ENCODE measurements at regions not wholly inside any gene's neighbourhood (a gene's known extent, or its start where the extent isn't known, plus 50 kb on each side); places are given as distances from the start of the nearest gene placed in this dataset.

DNA sequence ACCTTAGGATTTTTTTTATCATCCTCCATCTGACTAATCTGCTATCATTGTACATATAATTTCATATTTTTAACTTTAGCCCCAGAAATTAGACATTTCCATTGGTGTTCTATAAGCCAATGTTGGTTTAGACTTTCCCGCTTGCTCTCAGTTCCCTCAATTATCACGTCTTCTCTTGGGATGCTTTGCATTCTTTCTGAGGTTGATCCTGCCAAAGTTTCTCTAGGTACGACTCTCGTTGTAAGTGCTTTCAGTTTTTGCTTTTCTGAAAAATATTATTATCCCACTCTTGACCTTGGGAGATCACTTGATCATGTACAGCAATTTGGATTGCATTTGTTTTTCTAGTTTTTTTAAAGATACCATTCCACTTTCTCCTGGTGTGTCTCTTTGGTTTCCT, 270.2 kb downstream of the IRS2 start:
- in situ Hi-C loops (cut with MboI; ENCODE audit: low sequenced_read_pairs): no loop called here
- Histone ChIP-seq H3K23ac (ENCODE audit: low read depth, low read length) (no peak overlapping the region), H2BK120ac (ENCODE audit: low read depth, low read length) (no peak overlapping the region), H2BK20ac (ENCODE audit: low read depth, low read length) (no peak overlapping the region), H3K9ac (ENCODE audit: low read depth, low read length) (no peak overlapping the region), H3K56ac (ENCODE audit: extremely low read depth, insufficient read depth, low read length) (no peak overlapping the region), H2AFZ (replicated peaks; ENCODE audit: low read length, poor library complexity) (no peak overlapping the region), H4K20me1 (ENCODE audit: insufficient read depth, low read length) (no peaks in the 10 kb centered on the region), H3K9me3 (ENCODE audit: control insufficient read depth, insufficient read depth, low read length) (no peaks in the 10 kb centered on the region), H3K36me3 (ENCODE audit: control insufficient read depth, insufficient read depth, low read length) (no peaks in the 10 kb centered on the region), H3K27ac (ENCODE audit: insufficient read depth, low read length) (no peak overlapping the region), H2AK9ac (replicated peaks; ENCODE audit: low read depth, low read length, poor library complexity) (no peak overlapping the region), H3K4me3 (ENCODE audit: insufficient read depth, low read depth, low read length) (no peak overlapping the region), H3K4me1 (ENCODE audit: control insufficient read depth, insufficient read depth, low read length) (no peaks in the 10 kb centered on the region), H3K4me2 (ENCODE audit: low read depth, low read length) (no peak overlapping the region), H3K9me1 (ENCODE audit: insufficient read depth, low read length) (no peaks in the 10 kb centered on the region), H3K4ac (ENCODE audit: low read depth, low read length) (no peak overlapping the region), H2AK5ac (ENCODE audit: low read depth, low read length) (no peak overlapping the region), H4K5ac (ENCODE audit: low read depth, low read length) (no peak overlapping the region), H3K27me3 (ENCODE audit: control insufficient read depth, insufficient read depth, low read length) (peaks cover 10% of the 10 kb centered on the region), H4K91ac (ENCODE audit: insufficient read depth, low read depth, low read length) (no peak overlapping the region), H3K79me1 (ENCODE audit: low read depth in 1 of 2, low read length in 2 of 2) (no peaks in the 10 kb centered on the region), H2BK5ac (ENCODE audit: low read depth, low read length, poor library complexity, severe bottlenecking) (no peak overlapping the region), H3K18ac (ENCODE audit: low read depth, low read length) (no peak overlapping the region), H3K14ac (replicated peaks; ENCODE audit: low read depth, low read length) (no peak overlapping the region), H4K8ac (ENCODE audit: low read depth in 2 of 2, low read length in 2 of 2) (no peak overlapping the region), H2BK15ac (ENCODE audit: low read depth, low read length) (no peak overlapping the region)
- ChIA-PET CTCF (no interaction called here), POLR2A (ENCODE audit: unreplicated experiment) (no interaction called here)
- ATAC-seq (ENCODE audit: low read depth) (no peak), DNase-seq (no peak)
- TF ChIP-seq FOS (IDR thresholded peaks at IDR 0.05; ENCODE audit: low read depth, low read length) (no peak), USF2 (IDR thresholded peaks at IDR 0.05; ENCODE audit: low read depth, low read length) (no peak), RCOR1 (IDR thresholded peaks at IDR 0.05; ENCODE audit: insufficient replicate concordance, low read length) (no peak), CHD1 (IDR thresholded peaks at IDR 0.05; ENCODE audit: low read depth, low read length) (no peak), NFE2L2 (IDR thresholded peaks at IDR 0.05; ENCODE audit: low read depth, low read length) (no peak), MXI1 (IDR thresholded peaks at IDR 0.05; ENCODE audit: borderline replicate concordance, low read depth, low read length) (no peak), MAZ (IDR thresholded peaks at IDR 0.05; ENCODE audit: borderline replicate concordance, low read depth, low read length) (no peak), RFX5 (IDR thresholded peaks at IDR 0.05; ENCODE audit: low read depth, low read length) (no peak), BHLHE40 (IDR thresholded peaks at IDR 0.05; ENCODE audit: low read depth, low read length) (no peak), CEBPB (IDR thresholded peaks at IDR 0.05; ENCODE audit: low read depth, low read length) (no peak), SMC3 (IDR thresholded peaks at IDR 0.05; ENCODE audit: low read depth, low read length) (no peak), MAFK (IDR thresholded peaks at IDR 0.05; ENCODE audit: low read depth, low read length) (no peak), POLR2A (IDR thresholded peaks at IDR 0.05; ENCODE audit: low read depth, low read length) (no peak)
- TF ChIP-seq, protein P1, sequence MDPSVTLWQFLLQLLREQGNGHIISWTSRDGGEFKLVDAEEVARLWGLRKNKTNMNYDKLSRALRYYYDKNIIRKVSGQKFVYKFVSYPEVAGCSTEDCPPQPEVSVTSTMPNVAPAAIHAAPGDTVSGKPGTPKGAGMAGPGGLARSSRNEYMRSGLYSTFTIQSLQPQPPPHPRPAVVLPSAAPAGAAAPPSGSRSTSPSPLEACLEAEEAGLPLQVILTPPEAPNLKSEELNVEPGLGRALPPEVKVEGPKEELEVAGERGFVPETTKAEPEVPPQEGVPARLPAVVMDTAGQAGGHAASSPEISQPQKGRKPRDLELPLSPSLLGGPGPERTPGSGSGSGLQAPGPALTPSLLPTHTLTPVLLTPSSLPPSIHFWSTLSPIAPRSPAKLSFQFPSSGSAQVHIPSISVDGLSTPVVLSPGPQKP (IDR thresholded peaks at IDR 0.05; ENCODE audit: borderline replicate concordance, low read depth, low read length): no peak
- TF ChIP-seq, protein P2, sequence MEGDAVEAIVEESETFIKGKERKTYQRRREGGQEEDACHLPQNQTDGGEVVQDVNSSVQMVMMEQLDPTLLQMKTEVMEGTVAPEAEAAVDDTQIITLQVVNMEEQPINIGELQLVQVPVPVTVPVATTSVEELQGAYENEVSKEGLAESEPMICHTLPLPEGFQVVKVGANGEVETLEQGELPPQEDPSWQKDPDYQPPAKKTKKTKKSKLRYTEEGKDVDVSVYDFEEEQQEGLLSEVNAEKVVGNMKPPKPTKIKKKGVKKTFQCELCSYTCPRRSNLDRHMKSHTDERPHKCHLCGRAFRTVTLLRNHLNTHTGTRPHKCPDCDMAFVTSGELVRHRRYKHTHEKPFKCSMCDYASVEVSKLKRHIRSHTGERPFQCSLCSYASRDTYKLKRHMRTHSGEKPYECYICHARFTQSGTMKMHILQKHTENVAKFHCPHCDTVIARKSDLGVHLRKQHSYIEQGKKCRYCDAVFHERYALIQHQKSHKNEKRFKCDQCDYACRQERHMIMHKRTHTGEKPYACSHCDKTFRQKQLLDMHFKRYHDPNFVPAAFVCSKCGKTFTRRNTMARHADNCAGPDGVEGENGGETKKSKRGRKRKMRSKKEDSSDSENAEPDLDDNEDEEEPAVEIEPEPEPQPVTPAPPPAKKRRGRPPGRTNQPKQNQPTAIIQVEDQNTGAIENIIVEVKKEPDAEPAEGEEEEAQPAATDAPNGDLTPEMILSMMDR (conservative IDR thresholded peaks at IDR 0.05; ENCODE audit: low read depth, low read length): no peak
- no CpG with 5 or more reads among the region's 4 CpGs for WGBS, 2 experiments (ENCODE audit: extremely low coverage in 2 of 2, insufficient read length in 1 of 2)
- BruUV-seq (replicated peaks): no TSS peak
- intact Hi-C loops (cut with micrococcal nuclease): no loop called here
- dilution Hi-C loops (cut with HindIII; ENCODE audit: low sequenced_read_pairs, unreplicated experiment): no loop called here

Measured in IMR-90 (cell line).